GM21423 (cell line): ENCODE measurements at regions not wholly inside any gene's neighbourhood (a gene's known extent, or its start where the extent isn't known, plus 50 kb on each side); places are given as distances from the start of the nearest gene placed in this dataset.

Experiments used
- ATAC-seq: cut with Tn5 transposase; IDR thresholded peaks from one replicate; pipeline ENCODE4 v1.9.1; 2021; ENCODE audit warnings: mild to moderate bottlenecking, moderate library complexity; ENCODE audit not compliant: unreplicated experiment

GRCh38 chr12:77323788-77324415 is 258.5 kb upstream of the E2F7 start:
- ATAC-seq, result no peak

GRCh38 chr12:77319166-77319565 is 253.8 kb upstream of the E2F7 start:
- no peak for ATAC-seq

- no peak for ATAC-seq
Observed at GRCh38 chr12:77315407-77315806, 250.0 kb upstream of the E2F7 start.

GRCh38 chr12:77314378-77315052 is 249.1 kb upstream of the E2F7 start:
- no peak for ATAC-seq

- ATAC-seq, result no peak
Observed at GRCh38 chr12:77308056-77308455, 242.7 kb upstream of the E2F7 start.

GRCh38 chr12:77300811-77301210 is 235.4 kb upstream of the E2F7 start:
- no peak for ATAC-seq

GRCh38 chr12:77299910-77300669 is 234.7 kb upstream of the E2F7 start:
- no peak for ATAC-seq

GRCh38 chr12:77299001-77299400 is 233.6 kb upstream of the E2F7 start:
- ATAC-seq, result no peak

- no peak for ATAC-seq
Observed at GRCh38 chr12:77294016-77294415, 228.6 kb upstream of the E2F7 start.

- no peak for ATAC-seq
Observed at GRCh38 chr12:77274926-77275325, 209.6 kb upstream of the E2F7 start.

- no peak for ATAC-seq
Observed at GRCh38 chr12:77273898-77274297, 208.5 kb upstream of the E2F7 start.

GRCh38 chr12:77256956-77257355 is 191.6 kb upstream of the E2F7 start:
- ATAC-seq, result no peak

GRCh38 chr12:77253321-77253720 is 188.0 kb upstream of the E2F7 start:
- ATAC-seq, result no peak

- no peak for ATAC-seq
Observed at GRCh38 chr12:77251799-77252198, 186.4 kb upstream of the E2F7 start.

GRCh38 chr12:77249892-77250291 is 184.5 kb upstream of the E2F7 start:
- no peak for ATAC-seq

- no peak for ATAC-seq
Observed at GRCh38 chr12:77248036-77248435, 182.7 kb upstream of the E2F7 start.

GRCh38 chr12:77247542-77247941 is 182.2 kb upstream of the E2F7 start:
- no peak for ATAC-seq

- ATAC-seq, result no peak
Observed at GRCh38 chr12:77243345-77243744, 178.0 kb upstream of the E2F7 start.

- no peak for ATAC-seq
Observed at GRCh38 chr12:77239617-77240016, 174.2 kb upstream of the E2F7 start.

- no peak for ATAC-seq
Observed at GRCh38 chr12:77238335-77238734, 173.0 kb upstream of the E2F7 start.

- ATAC-seq, result no peak
Observed at GRCh38 chr12:77237896-77238295, 172.5 kb upstream of the E2F7 start.

- no peak for ATAC-seq
Observed at GRCh38 chr12:77236066-77236465, 170.7 kb upstream of the E2F7 start.
